Effector memory CD8-positive, alpha-beta T cell (primary cell): ENCODE measurements at regions not wholly inside any gene's neighbourhood (a gene's known extent, or its start where the extent isn't known, plus 50 kb on each side); places are given as distances from the start of the nearest gene placed in this dataset.
"Not testable (repeated sequence)": the region's sequence is repeated elsewhere in the genome, so short reads cannot be mapped to it uniquely, and the experiment has no call there.

Source experiments
- ATAC-seq: fragments of 150-1000 bp; cut with Tn5 transposase; replicated peaks from 2 replicates; pipeline ENCODE4 v1.10.0; 2021; ENCODE audit warnings: mild to moderate bottlenecking, moderate library complexity
- DNase-seq, 3 experiments: peaks; one replicate each; pipeline ENCODE4 v3.0.0; 2021
- H3K27ac Mint-ChIP-seq, 2 donors: one replicate each; pipeline ENCODE4 v1.8.0; 2022; ENCODE audit warnings: mild to moderate bottlenecking in 2 of 2, mixed read lengths in 2 of 2, moderate library complexity in 2 of 2
- H3K27me3 Mint-ChIP-seq, 2 donors: one replicate each; pipeline ENCODE4 v1.8.0; 2022; ENCODE audit warnings: mixed read lengths in 2 of 2
- H3K36me3 Mint-ChIP-seq: one replicate; pipeline ENCODE4 v1.8.0; 2022; ENCODE audit warnings: mild to moderate bottlenecking, moderate library complexity, mixed read lengths; ENCODE audit not compliant: insufficient read depth
- H3K4me1 Mint-ChIP-seq, 2 donors: one replicate each; pipeline ENCODE4 v1.8.0; 2022; ENCODE audit warnings: low read depth in 2 of 2, mixed read lengths in 2 of 2
- H3K4me3 Mint-ChIP-seq, 2 donors: one replicate each; pipeline ENCODE4 v1.8.0; 2022; ENCODE audit warnings: mild to moderate bottlenecking in 2 of 2, mixed read lengths in 2 of 2, moderate library complexity in 2 of 2
- H3K9me3 Mint-ChIP-seq, 2 donors: one replicate each; pipeline ENCODE4 v1.8.0; 2022; ENCODE audit warnings: mixed read lengths in 2 of 2

GRCh38 chr1:116278541-116278866, 94.5 kb upstream of the ATP1A1 start:
- no peak overlapping the region for H3K27ac Mint-ChIP-seq
- H3K36me3 Mint-ChIP-seq: no peaks in the 10 kb centered on the region
- DNase-seq (no peak), ATAC-seq (no peak)
- peaks cover 29 to 50% of the 10 kb centered on the region in 2 donors for H3K27me3 Mint-ChIP-seq
- H3K4me3 Mint-ChIP-seq: no peak overlapping the region
- H3K4me1 Mint-ChIP-seq: no peaks in the 10 kb centered on the region
- no peaks in the 10 kb centered on the region for H3K9me3 Mint-ChIP-seq

GRCh38 chr1:116279715-116280114, 93.3 kb upstream of the ATP1A1 start:
- no peaks in the 10 kb centered on the region for H3K36me3 Mint-ChIP-seq
- no peak overlapping the region for H3K27ac Mint-ChIP-seq
- no peak for ATAC-seq
- peaks cover 38 to 61% of the 10 kb centered on the region in 2 donors for H3K27me3 Mint-ChIP-seq
- H3K9me3 Mint-ChIP-seq: no peaks in the 10 kb centered on the region
- H3K4me1 Mint-ChIP-seq: no peaks in the 10 kb centered on the region
- no peak overlapping the region for H3K4me3 Mint-ChIP-seq
- DNase-seq: no peak

GRCh38 chr1:116284819-116285390, 88.1 kb upstream of the ATP1A1 start:
- Mint-ChIP-seq H3K27me3 (peaks cover 38 to 68% of the 10 kb centered on the region in 2 donors), H3K36me3 (no peaks in the 10 kb centered on the region), H3K4me3 (no peak overlapping the region), H3K4me1 (peaks cover 0 to 2% of the 10 kb centered on the region in 2 donors), H3K9me3 (no peaks in the 10 kb centered on the region), H3K27ac (no peak overlapping the region)
- DNase-seq: no peak
- no peak for ATAC-seq

DNA sequence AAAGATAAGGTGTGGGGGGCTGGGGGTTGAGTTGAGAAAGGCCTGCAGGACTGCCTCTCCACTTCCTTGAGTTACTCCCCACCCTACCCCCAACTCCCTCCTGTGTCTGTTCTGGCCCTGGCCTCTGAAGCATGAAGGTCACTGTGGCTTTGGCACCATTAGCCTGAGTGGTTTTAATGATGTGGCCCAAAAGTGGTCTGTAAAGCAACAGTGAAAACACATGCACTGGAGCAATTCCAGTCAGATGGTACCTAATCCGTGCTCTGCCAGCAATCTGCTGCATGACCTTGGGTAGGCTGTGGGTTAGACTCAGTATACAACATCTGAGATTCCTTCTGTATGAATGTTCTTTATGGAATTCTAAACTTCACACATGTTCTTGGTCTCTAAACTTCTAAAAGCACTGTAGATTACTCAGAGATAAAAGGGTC, 86.5 kb upstream of the ATP1A1 start:
- Mint-ChIP-seq H3K9me3 (no peaks in the 10 kb centered on the region), H3K4me3 (no peak overlapping the region), H3K27me3 (peaks cover 40 to 67% of the 10 kb centered on the region in 2 donors), H3K36me3 (no peaks in the 10 kb centered on the region), H3K4me1 (peaks cover 0 to 2% of the 10 kb centered on the region in 2 donors), H3K27ac (no peak overlapping the region)
- ATAC-seq (no peak), DNase-seq (no peak)

- H3K4me1 Mint-ChIP-seq: peaks cover 0 to 2% of the 10 kb centered on the region in 2 donors
- no peak for DNase-seq
- ATAC-seq: no peak
- no peaks in the 10 kb centered on the region for H3K9me3 Mint-ChIP-seq
- no peak overlapping the region for H3K27ac Mint-ChIP-seq
- peaks cover 32 to 60% of the 10 kb centered on the region in 2 donors for H3K27me3 Mint-ChIP-seq
- H3K36me3 Mint-ChIP-seq: no peaks in the 10 kb centered on the region
- H3K4me3 Mint-ChIP-seq: no peak overlapping the region
These were observed 85.5 kb upstream of the ATP1A1 start for GRCh38 chr1:116287341-116288200.

GRCh38 chr1:116288201-116288598, 84.8 kb upstream of the ATP1A1 start:
- Mint-ChIP-seq H3K27ac (no peak overlapping the region), H3K27me3 (peaks cover 26 to 59% of the 10 kb centered on the region in 2 donors), H3K9me3 (no peaks in the 10 kb centered on the region), H3K4me1 (peaks cover 0 to 4% of the 10 kb centered on the region in 2 donors), H3K4me3 (no peak overlapping the region), H3K36me3 (no peaks in the 10 kb centered on the region)
- DNase-seq: no peak
- ATAC-seq: no peak

DNA sequence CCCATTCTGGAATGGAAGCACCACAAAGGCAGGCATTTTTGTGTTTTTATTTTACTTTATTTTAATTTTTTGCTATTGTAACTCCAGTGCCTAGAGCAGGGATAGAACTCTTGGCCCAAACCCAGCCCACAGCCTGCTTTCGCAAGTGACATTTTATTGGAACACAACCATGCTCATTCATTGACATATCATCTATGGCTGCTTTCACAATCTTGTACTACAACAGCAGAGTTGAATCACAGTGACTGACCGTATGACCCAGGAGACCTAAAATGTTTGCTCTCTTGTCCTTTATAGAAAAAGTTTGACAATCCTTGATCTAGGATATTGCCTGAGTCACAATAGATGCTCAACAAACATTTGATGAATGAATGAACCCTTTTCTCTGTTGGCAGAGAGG, 83.9 kb upstream of the ATP1A1 start:
- Mint-ChIP-seq H3K4me1 (peaks cover 0 to 4% of the 10 kb centered on the region in 2 donors), H3K27me3 (peaks cover 17 to 53% of the 10 kb centered on the region in 2 donors), H3K36me3 (no peaks in the 10 kb centered on the region), H3K4me3 (no peak overlapping the region), H3K27ac (no peak overlapping the region), H3K9me3 (no peaks in the 10 kb centered on the region)
- no peak for ATAC-seq
- no peak for DNase-seq

DNA sequence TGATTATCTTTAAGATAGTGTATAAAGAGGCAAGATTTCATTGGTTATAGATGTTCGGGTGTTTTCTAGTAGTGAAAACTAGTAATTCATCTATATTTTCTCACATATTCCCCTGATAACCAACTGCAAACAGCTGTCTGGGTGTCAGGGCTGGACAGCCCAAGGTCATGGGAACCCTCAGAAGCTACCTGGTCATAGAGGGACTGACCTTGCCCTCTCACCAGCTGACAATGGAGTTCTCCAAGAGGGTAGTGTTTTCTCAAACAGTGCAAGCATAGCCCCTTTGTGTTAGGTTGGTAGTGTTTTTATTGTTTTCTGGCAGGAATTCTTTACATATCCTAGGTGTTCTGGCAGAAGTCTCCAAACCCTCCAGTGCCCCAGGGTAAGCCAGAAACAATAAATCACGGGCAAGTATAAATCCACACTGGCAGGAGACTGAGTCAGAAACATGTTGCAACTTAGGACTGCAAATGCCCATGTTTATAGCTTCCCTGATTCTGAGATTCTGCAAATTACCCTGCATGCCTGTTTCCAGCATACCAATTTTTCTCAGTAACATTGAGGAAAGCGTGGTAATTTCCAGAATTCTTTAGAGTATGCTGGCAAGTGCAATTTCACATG, 82.8 kb upstream of the ATP1A1 start:
- H3K9me3 Mint-ChIP-seq: no peaks in the 10 kb centered on the region
- peaks cover 16 to 45% of the 10 kb centered on the region in 2 donors for H3K27me3 Mint-ChIP-seq
- DNase-seq: no peak
- no peak overlapping the region for H3K27ac Mint-ChIP-seq
- no peak for ATAC-seq
- no peaks in the 10 kb centered on the region for H3K36me3 Mint-ChIP-seq
- H3K4me1 Mint-ChIP-seq: peaks cover 0 to 4% of the 10 kb centered on the region in 2 donors
- no peak overlapping the region for H3K4me3 Mint-ChIP-seq

- Mint-ChIP-seq H3K27ac (no peak overlapping the region), H3K4me3 (no peak overlapping the region), H3K4me1 (peaks cover 0 to 3% of the 10 kb centered on the region in 2 donors), H3K36me3 (no peaks in the 10 kb centered on the region), H3K9me3 (no peaks in the 10 kb centered on the region), H3K27me3 (peaks cover 11 to 36% of the 10 kb centered on the region in 2 donors)
- ATAC-seq (no peak), DNase-seq (no peak)
These were observed 82.0 kb upstream of the ATP1A1 start for GRCh38 chr1:116291024-116291423.

- H3K4me3 Mint-ChIP-seq: no peak overlapping the region
These were observed 79.9 kb upstream of the ATP1A1 start for GRCh38 chr1:116292929-116293725.

GRCh38 chr1:116297495-116298212, 75.4 kb upstream of the ATP1A1 start:
- H3K36me3 Mint-ChIP-seq: no peaks in the 10 kb centered on the region
- peaks cover 0 to 4% of the 10 kb centered on the region in 2 donors for H3K4me1 Mint-ChIP-seq
- H3K9me3 Mint-ChIP-seq: no peaks in the 10 kb centered on the region
- no peak for ATAC-seq
- no peak overlapping the region for H3K4me3 Mint-ChIP-seq
- H3K27me3 Mint-ChIP-seq: peaks cover 0 to 8% of the 10 kb centered on the region in 2 donors
- no peak overlapping the region for H3K27ac Mint-ChIP-seq
- DNase-seq: no peak

More at GRCh38 chr1:116292929-116293725, 79.9 kb upstream of the ATP1A1 start:
- Mint-ChIP-seq H3K27me3 (peaks cover 8 to 31% of the 10 kb centered on the region in 2 donors), H3K36me3 (no peaks in the 10 kb centered on the region), H3K27ac (no peak overlapping the region), H3K4me1 (peaks cover 0 to 2% of the 10 kb centered on the region in 2 donors), H3K9me3 (no peaks in the 10 kb centered on the region)
- DNase-seq: no peak
- ATAC-seq: no peak

DNA sequence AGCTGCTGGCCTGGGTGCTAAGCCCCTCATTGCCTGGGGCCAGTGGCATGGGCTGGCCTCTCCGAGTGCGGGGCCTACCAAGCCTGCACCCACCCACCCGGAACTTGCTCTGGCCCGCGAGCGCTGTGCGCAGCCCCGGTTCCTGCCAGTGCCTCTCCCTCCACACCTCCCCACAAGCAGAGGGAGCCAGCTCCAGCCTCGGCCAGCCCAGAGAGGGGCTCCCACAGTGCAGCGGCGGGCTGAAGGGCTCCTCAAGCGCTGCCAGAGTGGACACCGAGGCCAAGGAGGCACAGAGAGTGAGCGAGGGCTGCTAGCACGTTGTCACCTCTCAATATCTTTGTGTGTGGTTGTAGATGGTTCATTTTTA, 74.8 kb upstream of the ATP1A1 start:
- not testable (repeated sequence) for H3K36me3 Mint-ChIP-seq, DNase-seq, H3K9me3 Mint-ChIP-seq, ATAC-seq, H3K4me1 Mint-ChIP-seq, H3K27me3 Mint-ChIP-seq, H3K27ac Mint-ChIP-seq, H3K4me3 Mint-ChIP-seq

DNA sequence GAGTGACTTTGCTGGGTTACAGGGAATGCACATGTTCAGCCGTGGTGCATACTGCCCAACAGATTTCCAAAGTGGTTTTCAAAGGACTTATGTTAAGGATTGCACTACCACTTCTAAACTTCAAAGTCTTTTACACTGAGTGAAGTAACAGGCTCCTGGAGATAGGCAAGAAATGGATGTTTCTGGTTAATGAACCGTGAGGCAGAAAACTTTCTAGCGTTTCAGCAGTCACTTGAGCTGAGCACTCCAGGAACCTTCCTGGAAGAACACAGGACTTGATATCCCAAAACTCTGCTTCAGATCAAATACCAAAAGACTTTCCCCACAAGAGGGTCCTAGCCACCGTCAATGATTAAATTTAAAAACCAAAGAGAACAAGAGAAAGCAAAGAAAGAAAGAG, 74.3 kb upstream of the ATP1A1 start:
- Mint-ChIP-seq H3K27ac (no peak overlapping the region), H3K4me3 (no peak overlapping the region), H3K27me3 (no peaks in the 10 kb centered on the region), H3K4me1 (peaks cover 0 to 2% of the 10 kb centered on the region in 2 donors), H3K36me3 (no peaks in the 10 kb centered on the region), H3K9me3 (no peaks in the 10 kb centered on the region)
- ATAC-seq: no peak
- DNase-seq: no peak
